CD4-positive, alpha-beta T cell treated with Interleukin-17A for 1 hour (primary cell): ENCODE measurements at regions not wholly inside any gene's neighbourhood (a gene's known extent, or its start where the extent isn't known, plus 50 kb on each side); places are given as distances from the start of the nearest gene placed in this dataset.

ENCODE experiments used
- DNase-seq: peaks from one replicate; pipeline ENCODE4 v3.0.0-alpha.2; 2020

GRCh38 chr1:101080859-101081258 is 55.3 kb upstream of the DPH5 start:
- DNase-seq, result no peak

- DNase-seq, result no peak
Measured at GRCh38 chr1:101079341-101079740, 53.8 kb upstream of the DPH5 start.

GRCh38 chr1:101077849-101078248 is 52.3 kb upstream of the DPH5 start:
- no peak for DNase-seq

- DNase-seq, result no peak
Measured at GRCh38 chr1:101075926-101076325, 50.3 kb upstream of the DPH5 start.
